B cell (primary cell): ENCODE measurements at regions not wholly inside any gene's neighbourhood (a gene's known extent, or its start where the extent isn't known, plus 50 kb on each side); places are given as distances from the start of the nearest gene placed in this dataset.

Source experiments
- CTCF ChIP-seq: fragments of 200-600 bp; IDR thresholded peaks from one replicate; pipeline ENCODE4 v1.8.0; 2022; ENCODE audit warnings: antibody characterized with exemption, mild to moderate bottlenecking
- EZH2 ChIP-seq: IDR thresholded peaks from 2 replicates; pipeline ENCODE4 v1.6.1; 2012; ENCODE audit warnings: borderline replicate concordance, low read depth, mild to moderate bottlenecking, moderate library complexity, low read length; ENCODE audit not compliant: insufficient read depth, poor library complexity, severe bottlenecking

GRCh38 chr20:48215536-48215935 is 430.3 kb upstream of the SULF2 start:
- TF ChIP-seq CTCF (no peak), EZH2 (no peak)
